ENCODE measurements at regions not wholly inside any gene's neighbourhood (a gene's known extent, or its start where the extent isn't known, plus 50 kb on each side); places are given as distances from the start of the nearest gene placed in this dataset.

DNA sequence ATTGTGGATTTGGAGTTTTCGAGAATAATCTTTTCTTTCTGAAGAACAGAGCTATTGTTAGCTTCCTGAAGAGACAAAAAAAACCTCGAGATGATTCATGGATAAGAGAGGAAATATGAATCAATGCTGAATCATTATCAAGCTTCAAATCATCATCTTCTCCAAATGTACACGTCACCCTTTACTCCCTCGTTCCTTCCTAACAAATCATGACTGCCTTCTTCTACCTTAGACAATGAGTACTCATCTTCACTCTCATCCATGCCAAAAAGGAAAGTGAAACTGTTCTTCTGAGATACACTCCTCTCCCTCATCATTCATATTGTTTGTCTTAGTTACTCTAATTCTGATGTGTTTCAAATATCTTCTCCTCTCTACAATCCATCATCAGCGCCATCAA is 1115.8 kb upstream of the ATXN7L3B start:
- no peak for TF ChIP-seq CHD4 (IDR thresholded peaks at IDR 0.05; ENCODE audit: borderline replicate concordance)
- no peak for TF ChIP-seq JUN (IDR thresholded peaks at IDR 0.05)
- TF ChIP-seq, protein P1, sequence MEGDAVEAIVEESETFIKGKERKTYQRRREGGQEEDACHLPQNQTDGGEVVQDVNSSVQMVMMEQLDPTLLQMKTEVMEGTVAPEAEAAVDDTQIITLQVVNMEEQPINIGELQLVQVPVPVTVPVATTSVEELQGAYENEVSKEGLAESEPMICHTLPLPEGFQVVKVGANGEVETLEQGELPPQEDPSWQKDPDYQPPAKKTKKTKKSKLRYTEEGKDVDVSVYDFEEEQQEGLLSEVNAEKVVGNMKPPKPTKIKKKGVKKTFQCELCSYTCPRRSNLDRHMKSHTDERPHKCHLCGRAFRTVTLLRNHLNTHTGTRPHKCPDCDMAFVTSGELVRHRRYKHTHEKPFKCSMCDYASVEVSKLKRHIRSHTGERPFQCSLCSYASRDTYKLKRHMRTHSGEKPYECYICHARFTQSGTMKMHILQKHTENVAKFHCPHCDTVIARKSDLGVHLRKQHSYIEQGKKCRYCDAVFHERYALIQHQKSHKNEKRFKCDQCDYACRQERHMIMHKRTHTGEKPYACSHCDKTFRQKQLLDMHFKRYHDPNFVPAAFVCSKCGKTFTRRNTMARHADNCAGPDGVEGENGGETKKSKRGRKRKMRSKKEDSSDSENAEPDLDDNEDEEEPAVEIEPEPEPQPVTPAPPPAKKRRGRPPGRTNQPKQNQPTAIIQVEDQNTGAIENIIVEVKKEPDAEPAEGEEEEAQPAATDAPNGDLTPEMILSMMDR (IDR thresholded peaks at IDR 0.05): no peak
- TF ChIP-seq HDAC2 (IDR thresholded peaks at IDR 0.05): no peak
- TF ChIP-seq RCOR1 (IDR thresholded peaks at IDR 0.05; ENCODE audit: low read depth, low read length): no peak
- no peak for TF ChIP-seq MYC (IDR thresholded peaks at IDR 0.05; ENCODE audit: borderline replicate concordance, low read length)
- TF ChIP-seq POLR2A (IDR thresholded peaks at IDR 0.05; ENCODE audit: low read length): no peak
- TF ChIP-seq CHD2 (IDR thresholded peaks at IDR 0.05; ENCODE audit: low read length, partially characterized antibody): no peak
- TF ChIP-seq RAD21 (conservative IDR thresholded peaks at IDR 0.05 in 1 of 2, IDR thresholded peaks at IDR 0.05 in 1 of 2): no peak
- TF ChIP-seq SREBF2 (IDR thresholded peaks at IDR 0.05): no peak
- no peak for TF ChIP-seq BHLHE40 (IDR thresholded peaks at IDR 0.05; ENCODE audit: low read depth, low read length)

All from A549 (cell line).